KMS-11 (cell line): ENCODE measurements at regions not wholly inside any gene's neighbourhood (a gene's known extent, or its start where the extent isn't known, plus 50 kb on each side); places are given as distances from the start of the nearest gene placed in this dataset.
"Not testable (repeated sequence)": the region's sequence is repeated elsewhere in the genome, so short reads cannot be mapped to it uniquely, and the experiment has no call there.

Source experiments
- H2AFZ ChIP-seq: fragments of 200-600 bp; sonication (generic); 2 replicates; pipeline ENCODE4 v1.6.1; 2016; ENCODE audit warnings: antibody characterized with exemption, mixed run types, low read depth
- H3K27ac ChIP-seq: fragments of 200-600 bp; sonication (generic); 2 replicates; pipeline ENCODE4 v1.6.1; 2016; ENCODE audit warnings: mild to moderate bottlenecking, mixed run types
- H3K27me3 ChIP-seq: fragments of 200-600 bp; sonication (generic); 2 replicates; pipeline ENCODE4 v1.6.1; 2017; ENCODE audit warnings: mild to moderate bottlenecking, low read depth, mixed run types, moderate library complexity; ENCODE audit not compliant: insufficient read depth
- H3K36me3 ChIP-seq: fragments of 200-600 bp; sonication (generic); 2 replicates; pipeline ENCODE4 v1.6.1; 2017; ENCODE audit warnings: mild to moderate bottlenecking, mixed run types; ENCODE audit not compliant: insufficient read depth
- H3K4me1 ChIP-seq: fragments of 200-600 bp; sonication (generic); 2 replicates; pipeline ENCODE4 v1.6.1; 2016; ENCODE audit warnings: mild to moderate bottlenecking, low read depth, mixed run types; ENCODE audit not compliant: poor library complexity, severe bottlenecking
- H3K4me2 ChIP-seq: fragments of 200-600 bp; sonication (generic); 2 replicates; pipeline ENCODE4 v1.7.0; 2016; ENCODE audit warnings: mild to moderate bottlenecking, mixed run types
- H3K4me3 ChIP-seq: fragments of 200-600 bp; sonication (generic); IDR thresholded peaks from 2 replicates; pipeline ENCODE4 v1.6.1; 2017; ENCODE audit warnings: low read depth, low read length, mixed read lengths; ENCODE audit not compliant: insufficient read depth
- H3K79me2 ChIP-seq: fragments of 200-600 bp; sonication (generic); 2 replicates; pipeline ENCODE4 v1.6.1; 2016; ENCODE audit warnings: low read depth, mixed run types; ENCODE audit not compliant: insufficient read depth
- H3K9ac ChIP-seq: fragments of 200-600 bp; sonication (generic); 2 replicates; pipeline ENCODE4 v1.6.1; 2016; ENCODE audit warnings: mild to moderate bottlenecking, mixed run types
- H4K20me1 ChIP-seq: fragments of 200-600 bp; sonication (generic); 2 replicates; pipeline ENCODE4 v1.6.1; 2016; ENCODE audit warnings: mild to moderate bottlenecking, mixed run types; ENCODE audit not compliant: insufficient read depth
- TF ChIP-seq, protein P1 (sequence below): fragments of 200-600 bp; sonication (generic); conservative IDR thresholded peaks from 2 replicates; pipeline ENCODE4 v1.6.1; 2017; ENCODE audit warnings: low read depth, mild to moderate bottlenecking, antibody characterized with exemption, low read length, moderate library complexity, mixed read lengths

DNA sequence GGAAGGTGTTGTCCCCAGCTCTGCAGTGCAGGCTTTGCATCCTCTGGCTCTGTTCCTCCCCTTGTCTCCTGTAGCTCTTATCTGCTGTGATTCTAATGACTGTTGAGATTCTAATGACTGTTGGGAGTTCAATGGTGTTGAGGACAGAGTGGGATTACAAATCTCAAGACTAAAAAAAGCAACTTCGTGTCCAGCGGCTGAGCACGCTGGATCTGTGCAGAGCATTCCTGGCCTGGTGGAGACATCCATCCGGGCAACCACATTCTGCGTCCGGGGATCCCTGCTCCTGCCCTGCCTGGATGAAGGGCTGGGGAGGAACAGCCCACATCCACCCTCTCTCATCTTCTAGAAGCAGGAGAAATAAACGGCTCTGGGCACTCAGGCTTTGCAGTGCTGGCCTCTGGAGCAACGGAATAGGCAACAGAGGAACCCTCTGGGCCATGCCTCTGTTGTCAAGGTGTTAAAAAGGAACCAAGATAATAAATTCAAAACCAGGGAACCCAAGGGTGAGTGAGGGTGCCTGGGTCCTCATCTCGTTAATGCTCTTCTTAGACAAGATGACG, 106.7 kb upstream of the ASB18 start:
- Histone ChIP-seq H3K79me2 (no peaks in the 10 kb centered on the region), H3K4me3 (no peak overlapping the region), H3K27me3 (no peaks in the 10 kb centered on the region), H3K27ac (no peak overlapping the region), H3K4me1 (peaks cover 18% of the 10 kb centered on the region), H4K20me1 (no peaks in the 10 kb centered on the region), H3K4me2 (no peak overlapping the region), H3K9ac (no peak overlapping the region), H2AFZ (no peak overlapping the region), H3K36me3 (no peaks in the 10 kb centered on the region)
- TF ChIP-seq, protein P1, sequence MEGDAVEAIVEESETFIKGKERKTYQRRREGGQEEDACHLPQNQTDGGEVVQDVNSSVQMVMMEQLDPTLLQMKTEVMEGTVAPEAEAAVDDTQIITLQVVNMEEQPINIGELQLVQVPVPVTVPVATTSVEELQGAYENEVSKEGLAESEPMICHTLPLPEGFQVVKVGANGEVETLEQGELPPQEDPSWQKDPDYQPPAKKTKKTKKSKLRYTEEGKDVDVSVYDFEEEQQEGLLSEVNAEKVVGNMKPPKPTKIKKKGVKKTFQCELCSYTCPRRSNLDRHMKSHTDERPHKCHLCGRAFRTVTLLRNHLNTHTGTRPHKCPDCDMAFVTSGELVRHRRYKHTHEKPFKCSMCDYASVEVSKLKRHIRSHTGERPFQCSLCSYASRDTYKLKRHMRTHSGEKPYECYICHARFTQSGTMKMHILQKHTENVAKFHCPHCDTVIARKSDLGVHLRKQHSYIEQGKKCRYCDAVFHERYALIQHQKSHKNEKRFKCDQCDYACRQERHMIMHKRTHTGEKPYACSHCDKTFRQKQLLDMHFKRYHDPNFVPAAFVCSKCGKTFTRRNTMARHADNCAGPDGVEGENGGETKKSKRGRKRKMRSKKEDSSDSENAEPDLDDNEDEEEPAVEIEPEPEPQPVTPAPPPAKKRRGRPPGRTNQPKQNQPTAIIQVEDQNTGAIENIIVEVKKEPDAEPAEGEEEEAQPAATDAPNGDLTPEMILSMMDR, result no peak

DNA sequence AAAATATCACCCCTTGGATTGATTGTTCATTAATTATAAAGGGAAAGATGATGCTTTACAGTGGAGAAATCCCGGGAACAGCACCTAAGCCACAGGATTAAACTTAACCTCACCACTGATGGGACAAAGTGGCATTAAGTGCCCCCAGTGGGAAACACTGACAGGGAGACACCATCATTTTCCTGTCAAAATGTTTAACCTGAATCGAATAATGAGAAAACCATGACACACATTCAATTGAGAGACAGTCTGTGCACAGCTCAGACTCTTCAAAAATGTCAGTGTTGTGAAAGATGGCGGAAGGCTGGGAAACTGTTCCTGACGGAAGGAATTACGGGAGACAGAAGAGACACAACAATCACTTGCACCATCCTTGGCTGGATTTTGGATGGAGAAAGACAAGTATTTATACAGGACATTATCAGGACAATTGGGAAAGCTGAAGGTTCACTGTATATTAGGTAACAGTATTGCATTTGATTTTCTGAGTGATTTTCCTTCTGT, 111.8 kb upstream of the ASB18 start:
- no peak overlapping the region for H3K27ac ChIP-seq
- H3K4me3 ChIP-seq, result no peak overlapping the region
- H3K79me2 ChIP-seq, result no peaks in the 10 kb centered on the region
- no peak overlapping the region for H2AFZ ChIP-seq
- H3K9ac ChIP-seq, result no peak overlapping the region
- H3K4me1 ChIP-seq, result no peaks in the 10 kb centered on the region
- no peak overlapping the region for H3K4me2 ChIP-seq
- TF ChIP-seq, protein P1, result no peak
- no peaks in the 10 kb centered on the region for H3K27me3 ChIP-seq
- H4K20me1 ChIP-seq, result no peaks in the 10 kb centered on the region
- H3K36me3 ChIP-seq, result no peaks in the 10 kb centered on the region

DNA sequence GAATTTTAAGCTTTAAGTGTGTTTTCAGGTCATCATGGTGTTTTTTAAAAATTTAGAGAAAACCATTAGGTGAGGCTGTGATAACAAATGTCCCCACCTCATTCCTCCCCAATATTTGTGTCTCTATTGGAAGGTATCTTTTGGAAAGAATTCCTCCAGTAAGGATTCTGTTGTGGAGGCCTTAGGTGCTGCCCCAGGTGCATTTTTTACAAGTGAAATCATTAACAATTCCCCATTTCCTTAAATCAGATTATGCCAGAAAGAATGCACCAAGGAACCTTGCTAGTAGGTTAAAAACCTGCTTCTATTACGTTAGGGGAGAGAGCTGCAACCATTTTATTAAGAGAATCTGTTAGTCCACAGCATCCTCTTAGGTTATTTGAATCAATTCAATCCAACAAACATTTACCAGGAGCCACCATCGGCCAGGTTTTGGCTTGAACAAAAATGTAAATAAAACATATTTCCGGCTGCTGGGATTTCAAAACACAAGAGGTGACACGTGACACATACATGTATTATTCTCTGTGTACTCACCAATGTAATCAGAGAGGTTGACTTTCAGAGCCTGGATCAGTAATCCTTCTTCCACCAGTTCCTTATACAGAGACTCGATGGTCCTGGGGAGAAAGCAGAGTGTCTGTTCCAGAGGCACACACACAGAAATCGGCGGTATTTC, 112.5 kb upstream of the ASB18 start:
- Histone ChIP-seq H3K27ac (no peak overlapping the region), H4K20me1 (no peaks in the 10 kb centered on the region)

DNA sequence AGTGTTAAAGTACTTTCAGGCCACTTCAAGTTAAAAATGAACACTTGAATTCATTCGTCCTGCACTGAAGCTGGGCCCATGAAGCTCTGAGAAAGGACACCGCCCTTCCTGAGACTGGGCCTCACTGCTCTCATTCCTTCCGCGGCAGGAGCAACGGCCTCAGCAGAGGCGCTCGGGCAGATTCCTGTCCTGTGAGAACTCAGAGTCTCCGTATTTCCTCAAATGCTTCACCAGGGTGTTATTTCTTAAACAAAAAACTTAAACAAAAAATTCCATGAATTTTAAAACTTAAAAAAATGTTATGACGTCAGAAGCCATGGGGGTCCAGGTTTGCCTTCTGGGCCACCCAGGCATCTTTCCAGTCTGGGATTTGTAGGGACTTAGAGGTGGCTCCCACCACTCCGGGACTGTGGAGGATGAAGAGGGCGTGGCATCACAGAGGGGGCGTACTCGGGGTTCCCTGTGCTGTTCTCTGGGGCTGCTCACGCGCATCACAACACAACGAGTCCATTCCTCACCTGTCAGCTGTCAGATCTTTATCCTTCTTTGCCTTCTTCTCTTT, 115.9 kb upstream of the ASB18 start:
- no peaks in the 10 kb centered on the region for H3K27me3 ChIP-seq
- TF ChIP-seq, protein P1, result no peak
- H3K9ac ChIP-seq, result no peak overlapping the region
- H2AFZ ChIP-seq, result no peak overlapping the region
- no peaks in the 10 kb centered on the region for H3K36me3 ChIP-seq
- no peak overlapping the region for H3K4me2 ChIP-seq
- H3K4me3 ChIP-seq, result no peak overlapping the region
- no peaks in the 10 kb centered on the region for H3K4me1 ChIP-seq
- no peak overlapping the region for H3K27ac ChIP-seq
- H3K79me2 ChIP-seq, result no peaks in the 10 kb centered on the region
- H4K20me1 ChIP-seq, result no peaks in the 10 kb centered on the region

More for the DNA sequence above, 112.5 kb upstream of the ASB18 start:
- Histone ChIP-seq H3K4me1 (no peaks in the 10 kb centered on the region), H3K9ac (no peak overlapping the region), H3K27me3 (no peaks in the 10 kb centered on the region), H3K36me3 (no peaks in the 10 kb centered on the region), H2AFZ (no peak overlapping the region), H3K4me2 (no peak overlapping the region), H3K79me2 (no peaks in the 10 kb centered on the region), H3K4me3 (no peak overlapping the region)
- TF ChIP-seq, protein P1, result no peak

DNA sequence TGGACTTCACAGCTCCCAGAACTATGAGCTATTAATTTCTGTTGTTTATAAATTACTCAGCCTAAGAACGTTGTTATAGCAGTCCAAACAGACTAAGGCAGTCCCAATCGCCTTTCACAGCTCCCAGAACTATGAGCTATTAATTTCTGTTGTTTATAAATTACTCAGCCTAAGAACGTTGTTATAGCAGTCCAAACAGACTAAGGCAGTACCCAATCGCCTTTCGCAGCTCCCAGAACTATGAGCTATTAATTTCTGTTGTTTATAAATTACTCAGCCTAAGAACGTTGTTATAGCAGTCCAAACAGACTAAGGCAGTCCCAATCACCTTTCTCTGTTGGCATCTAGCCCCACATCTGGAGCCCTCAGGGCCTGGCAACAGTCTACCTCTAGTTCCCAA, 117.0 kb upstream of the ASB18 start:
- H4K20me1 ChIP-seq, H3K36me3 ChIP-seq, H3K27me3 ChIP-seq, H3K4me1 ChIP-seq, H3K9ac ChIP-seq, H2AFZ ChIP-seq, H3K4me3 ChIP-seq, H3K27ac ChIP-seq, H3K79me2 ChIP-seq, H3K4me2 ChIP-seq: not testable (repeated sequence)

DNA sequence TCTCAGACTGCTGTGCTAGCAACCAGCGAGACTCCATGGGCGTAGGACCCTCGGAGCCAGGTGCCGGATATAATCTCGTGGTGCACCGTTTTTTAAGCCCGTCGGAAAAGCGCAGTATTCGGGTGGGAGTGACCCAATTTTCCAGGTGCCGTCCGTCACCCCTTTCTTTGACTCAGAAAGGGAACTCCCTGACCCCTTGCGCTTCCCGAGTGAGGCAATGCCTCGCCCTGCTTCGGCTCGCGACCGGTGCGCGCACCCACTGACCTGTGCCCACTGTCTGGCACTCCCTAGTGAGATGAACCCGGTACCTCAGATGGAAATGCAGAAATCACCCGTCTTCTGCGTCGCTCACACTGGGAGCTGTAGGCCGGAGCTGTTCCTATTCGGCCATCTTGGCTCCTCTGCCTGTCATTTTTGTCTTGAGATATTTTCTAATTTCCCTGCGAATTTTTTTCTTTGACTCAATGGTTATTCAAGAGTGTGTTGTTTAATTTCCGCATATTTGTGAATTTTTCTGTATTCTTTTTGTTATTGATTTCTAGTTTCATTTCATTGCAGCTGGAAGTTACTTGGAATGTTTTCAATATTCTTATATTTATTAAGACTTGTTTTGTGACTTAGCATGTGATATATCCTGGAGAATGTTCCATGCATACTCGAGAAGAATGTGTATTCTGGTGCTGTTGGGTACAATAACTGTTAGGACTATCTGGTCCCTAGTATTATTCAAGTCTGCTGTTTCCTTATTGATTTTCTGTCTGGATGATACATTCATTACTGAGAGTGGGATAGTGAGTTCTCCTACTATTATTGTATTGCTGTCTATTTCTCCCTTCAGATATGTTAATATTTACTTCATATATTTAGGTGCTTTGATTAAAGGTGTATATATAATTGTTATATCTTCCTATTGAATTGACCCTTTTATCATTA, 125.3 kb upstream of the ASB18 start:
- H3K4me2 ChIP-seq, H3K27me3 ChIP-seq, H3K4me1 ChIP-seq, H2AFZ ChIP-seq, H3K79me2 ChIP-seq, H3K36me3 ChIP-seq, H3K27ac ChIP-seq, H3K9ac ChIP-seq, H4K20me1 ChIP-seq, H3K4me3 ChIP-seq: not testable (repeated sequence)
